Tibial artery (tissue), 4 donors: ENCODE measurements at regions not wholly inside any gene's neighbourhood (a gene's known extent, or its start where the extent isn't known, plus 50 kb on each side); places are given as distances from the start of the nearest gene placed in this dataset.

ENCODE experiments used
- DNase-seq, 2 donors: peaks; one replicate each; pipeline ENCODE4 v3.0.0-alpha.2; 2019
- H3K27ac ChIP-seq, 2 donors: fragments of 200-600 bp; sonication (generic) in 1 of 2; 1 replicate in 1 of 2; 2 replicates in 1 of 2; pipeline ENCODE4 v1.5.1; 2018 to 2019; ENCODE audit warnings: mild to moderate bottlenecking in 1 of 2
- H3K27me3 ChIP-seq, 2 donors: fragments of 200-600 bp; sonication (generic) in 1 of 2; one replicate each; pipeline versions ENCODE4 v1.5.1 to v1.6.0; 2016 to 2019
- H3K36me3 ChIP-seq, 3 donors: fragments of 200-600 bp; sonication (generic) in 2 of 3; one replicate each; pipeline ENCODE4 v1.5.1; 2016 to 2019; ENCODE audit warnings: mild to moderate bottlenecking in 2 of 3
- H3K4me1 ChIP-seq, 4 donors: fragments of 200-600 bp; sonication (generic) in 2 of 4; 1 replicate in 3 of 4; 2 replicates in 1 of 4; pipeline ENCODE4 v1.5.1; 2016 to 2019
- H3K4me3 ChIP-seq, 2 donors: fragments of 200-600 bp; sonication (generic) in 1 of 2; 1 replicate in 1 of 2; 2 replicates in 1 of 2; pipeline ENCODE4 v1.5.1; 2018 to 2019; ENCODE audit warnings: mild to moderate bottlenecking in 2 of 2
- H3K9me3 ChIP-seq, 3 donors: fragments of 200-600 bp; sonication (generic) in 1 of 3; one replicate each; pipeline ENCODE4 v1.5.1; 2016 to 2019
- intact Hi-C: fragments of 100-400 bp; cut with DNase I; formaldehyde crosslinking; loops from one replicate; pipeline ENCODE4 v1.15.0; 2023; ENCODE audit warnings: low total_unique reads
- TF ChIP-seq, protein P1 (sequence below), 2 experiments: fragments of 200-600 bp in 1 of 2; fragments of 450-650 bp in 1 of 2; IDR thresholded peaks; one replicate each; pipeline ENCODE4 v1.5.1; 2017 to 2019; ENCODE audit warnings: antibody characterized with exemption in 2 of 2, mild to moderate bottlenecking in 1 of 2, moderate library complexity in 1 of 2

DNA sequence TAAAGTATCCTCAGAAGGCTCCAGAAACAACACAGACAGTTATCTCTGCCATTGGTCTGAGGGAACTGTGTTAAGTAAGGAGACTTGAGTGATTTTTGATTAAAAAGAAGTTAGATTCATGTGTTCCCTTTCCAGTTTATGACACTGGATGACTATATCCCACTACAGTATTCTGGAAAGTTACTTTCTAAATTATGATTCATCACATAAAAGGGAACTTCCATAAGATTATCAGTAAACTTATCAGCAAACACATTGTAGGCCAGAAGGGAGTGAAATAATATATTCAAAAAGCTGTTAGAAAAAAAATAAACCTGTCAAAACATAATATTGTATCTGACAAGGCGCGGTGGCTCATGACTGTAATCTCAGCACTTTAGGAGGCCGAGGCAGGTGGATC is 700.0 kb downstream of the SLITRK6 start:
- no peak for DNase-seq
- no peaks in the 10 kb centered on the region for H3K27me3 ChIP-seq
- H3K4me1 ChIP-seq = no peaks in the 10 kb centered on the region
- no peak overlapping the region for H3K4me3 ChIP-seq
- H3K9me3 ChIP-seq = no peaks in the 10 kb centered on the region
- TF ChIP-seq, protein P1, sequence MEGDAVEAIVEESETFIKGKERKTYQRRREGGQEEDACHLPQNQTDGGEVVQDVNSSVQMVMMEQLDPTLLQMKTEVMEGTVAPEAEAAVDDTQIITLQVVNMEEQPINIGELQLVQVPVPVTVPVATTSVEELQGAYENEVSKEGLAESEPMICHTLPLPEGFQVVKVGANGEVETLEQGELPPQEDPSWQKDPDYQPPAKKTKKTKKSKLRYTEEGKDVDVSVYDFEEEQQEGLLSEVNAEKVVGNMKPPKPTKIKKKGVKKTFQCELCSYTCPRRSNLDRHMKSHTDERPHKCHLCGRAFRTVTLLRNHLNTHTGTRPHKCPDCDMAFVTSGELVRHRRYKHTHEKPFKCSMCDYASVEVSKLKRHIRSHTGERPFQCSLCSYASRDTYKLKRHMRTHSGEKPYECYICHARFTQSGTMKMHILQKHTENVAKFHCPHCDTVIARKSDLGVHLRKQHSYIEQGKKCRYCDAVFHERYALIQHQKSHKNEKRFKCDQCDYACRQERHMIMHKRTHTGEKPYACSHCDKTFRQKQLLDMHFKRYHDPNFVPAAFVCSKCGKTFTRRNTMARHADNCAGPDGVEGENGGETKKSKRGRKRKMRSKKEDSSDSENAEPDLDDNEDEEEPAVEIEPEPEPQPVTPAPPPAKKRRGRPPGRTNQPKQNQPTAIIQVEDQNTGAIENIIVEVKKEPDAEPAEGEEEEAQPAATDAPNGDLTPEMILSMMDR (IDR thresholded peaks at IDR 0.05) = no peak
- H3K27ac ChIP-seq = no peak overlapping the region
- no peaks in the 10 kb centered on the region for H3K36me3 ChIP-seq
- intact Hi-C loops = no loop called here

DNA sequence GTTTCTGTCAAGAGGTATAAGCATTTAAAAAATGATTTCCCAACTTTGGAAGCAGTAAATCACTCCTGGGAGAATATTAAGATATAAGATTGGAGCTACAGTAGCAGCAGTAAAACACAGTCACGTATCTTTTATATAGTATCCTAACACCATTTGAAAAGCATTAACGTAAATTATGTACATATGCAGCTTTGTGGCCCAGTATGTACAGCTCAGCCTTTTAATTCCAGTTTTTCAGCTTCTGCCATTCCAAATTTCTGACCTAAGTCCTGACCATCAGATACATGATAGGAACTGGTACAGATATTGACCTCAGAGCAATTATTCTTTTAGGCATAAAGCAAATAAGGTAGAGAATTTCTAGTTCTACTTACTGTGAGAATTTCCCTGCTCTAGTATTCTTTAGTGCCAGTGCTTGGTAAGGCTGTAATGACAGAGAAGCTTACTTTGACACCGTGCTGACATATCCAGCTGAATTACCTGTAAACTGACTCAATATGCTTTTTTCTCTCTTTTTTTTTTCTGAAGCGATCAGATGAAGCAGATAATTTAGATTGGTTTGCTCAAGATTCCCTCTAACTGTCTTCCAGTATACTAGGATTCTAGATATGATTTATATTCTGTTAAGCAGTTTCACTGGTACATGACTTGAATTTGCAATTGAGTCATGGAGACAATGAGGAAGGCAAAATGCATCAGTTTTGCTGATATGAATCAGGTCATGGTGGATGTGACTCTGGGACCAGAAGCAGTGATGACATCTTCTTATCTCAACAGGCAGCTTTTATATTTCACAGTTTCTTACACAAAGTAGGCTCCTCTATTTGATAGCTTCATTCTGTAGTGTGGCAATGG is 703.6 kb downstream of the SLITRK6 start:
- no peaks in the 10 kb centered on the region for H3K4me1 ChIP-seq
- H3K9me3 ChIP-seq = no peaks in the 10 kb centered on the region
- intact Hi-C loops = no loop called here
- H3K27me3 ChIP-seq = no peaks in the 10 kb centered on the region
- DNase-seq = no peak
- TF ChIP-seq, protein P1 (IDR thresholded peaks at IDR 0.05) = no peak
- no peaks in the 10 kb centered on the region for H3K36me3 ChIP-seq
- no peak overlapping the region for H3K4me3 ChIP-seq
- no peak overlapping the region for H3K27ac ChIP-seq

DNA sequence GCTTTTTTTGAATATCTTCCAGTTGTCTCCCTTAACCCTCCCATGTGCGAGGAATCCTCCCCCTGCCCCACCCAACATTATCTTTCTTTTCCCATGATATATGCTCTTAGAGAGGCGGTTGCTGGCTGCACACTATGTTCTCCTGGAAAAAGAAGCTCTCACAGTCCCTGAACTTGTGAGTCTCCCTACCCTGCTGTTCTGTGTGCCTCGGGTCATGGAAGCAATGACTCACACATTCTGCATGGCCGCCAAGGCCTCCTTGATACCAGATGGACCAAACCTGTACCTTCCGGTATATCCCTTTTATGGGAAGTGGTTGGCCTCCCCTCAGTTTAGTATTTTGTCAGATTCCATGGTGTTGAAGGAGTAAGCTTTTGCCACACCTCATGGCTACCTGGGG is 705.4 kb downstream of the SLITRK6 start:
- TF ChIP-seq, protein P1 (IDR thresholded peaks at IDR 0.05) = no peak
- Histone ChIP-seq H3K4me1 (no peaks in the 10 kb centered on the region), H3K27ac (no peak overlapping the region), H3K9me3 (no peaks in the 10 kb centered on the region), H3K36me3 (no peaks in the 10 kb centered on the region), H3K4me3 (no peak overlapping the region), H3K27me3 (no peaks in the 10 kb centered on the region)
- DNase-seq = no peak
- intact Hi-C loops = no loop called here

DNA sequence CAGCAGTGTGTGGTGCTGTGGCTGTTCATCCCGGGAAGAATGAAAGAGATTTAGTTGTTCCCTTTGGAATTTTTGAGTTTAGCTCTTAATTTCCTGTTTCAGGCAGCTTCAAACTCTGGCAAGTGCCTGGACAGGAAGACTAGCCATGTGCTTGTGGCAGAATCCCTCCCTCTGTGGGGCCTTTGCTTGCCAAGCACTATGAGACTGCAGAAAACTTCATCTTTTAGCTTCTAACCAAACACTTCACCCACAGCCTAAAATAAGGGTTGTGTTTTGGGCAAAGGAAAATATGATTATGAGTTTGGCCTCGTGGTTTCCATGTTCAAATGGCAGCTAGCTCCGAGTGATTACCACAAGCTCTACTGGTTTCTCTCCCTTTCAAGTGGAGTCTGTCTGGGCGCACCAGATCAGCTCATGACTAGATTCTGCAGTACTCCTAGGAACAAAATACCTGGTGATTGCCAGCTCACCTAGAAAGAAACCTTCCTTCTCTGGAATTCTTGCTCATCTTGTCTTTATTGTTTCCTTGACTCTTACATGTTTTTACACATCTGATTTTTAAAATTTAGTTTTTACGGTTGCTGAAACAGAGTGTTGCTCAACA is 707.5 kb downstream of the SLITRK6 start:
- Histone ChIP-seq H3K4me3 (no peak overlapping the region), H3K9me3 (no peaks in the 10 kb centered on the region), H3K4me1 (no peaks in the 10 kb centered on the region), H3K27ac (no peak overlapping the region), H3K36me3 (no peaks in the 10 kb centered on the region), H3K27me3 (no peaks in the 10 kb centered on the region)
- TF ChIP-seq, protein P1 (IDR thresholded peaks at IDR 0.05) = no peak
- DNase-seq = no peak
- intact Hi-C loops = no loop called here

DNA sequence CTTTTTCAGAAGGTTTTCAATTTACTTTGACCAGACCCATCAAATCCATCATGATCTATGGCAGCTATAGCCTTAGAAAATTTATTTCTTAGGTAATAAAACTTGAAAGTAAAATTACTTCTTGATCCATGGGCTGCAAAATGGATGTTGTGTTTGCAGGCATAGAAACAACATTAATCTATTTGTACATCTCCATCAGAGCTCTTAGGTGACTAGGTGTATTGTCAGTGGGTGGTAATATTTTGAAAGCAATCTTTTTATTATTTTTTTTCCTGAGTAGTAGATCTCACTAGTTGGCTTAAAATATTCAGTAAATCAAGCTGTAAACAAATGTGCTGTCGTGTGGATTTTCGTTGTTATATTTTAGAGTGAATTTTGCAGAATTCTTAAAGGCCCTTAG is 710.0 kb downstream of the SLITRK6 start:
- DNase-seq = no peak
- intact Hi-C loops = no loop called here
- H3K4me3 ChIP-seq = no peak overlapping the region
- no peaks in the 10 kb centered on the region for H3K27me3 ChIP-seq
- H3K9me3 ChIP-seq = no peaks in the 10 kb centered on the region
- TF ChIP-seq, protein P1 (IDR thresholded peaks at IDR 0.05) = no peak
- no peaks in the 10 kb centered on the region for H3K36me3 ChIP-seq
- no peaks in the 10 kb centered on the region for H3K4me1 ChIP-seq
- no peak overlapping the region for H3K27ac ChIP-seq
